ENCODE measurements at regions not wholly inside any gene's neighbourhood (a gene's known extent, or its start where the extent isn't known, plus 50 kb on each side); places are given as distances from the start of the nearest gene placed in this dataset.

DNA sequence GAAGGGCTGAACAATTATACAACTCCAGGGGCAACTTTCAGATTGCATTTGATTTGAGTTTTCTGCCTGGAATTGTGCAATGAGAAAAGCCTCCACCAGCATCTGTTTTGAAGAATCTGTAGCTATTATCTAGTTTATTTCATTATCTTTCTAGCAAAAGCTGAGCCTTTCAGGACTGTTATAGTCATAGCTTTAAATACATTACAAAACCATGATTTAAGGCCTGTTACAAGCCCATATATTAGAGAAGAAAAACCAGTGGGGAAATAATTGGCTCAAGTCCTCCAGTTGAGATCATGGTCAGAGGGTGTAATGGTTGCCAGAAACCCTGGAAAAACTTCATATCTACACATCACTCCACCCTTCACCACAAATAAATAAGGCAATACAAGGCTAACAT is 676.2 kb downstream of the HDGFL1 start:
- TF ChIP-seq ATF3 (CRISPR knock-in tag; conservative IDR thresholded peaks at IDR 0.05) (no peak), ESRRA (CRISPR knock-in tag; IDR thresholded peaks at IDR 0.05; ENCODE audit: borderline replicate concordance) (no peak), MAX (CRISPR knock-in tag; IDR thresholded peaks at IDR 0.05) (no peak), CBFB (CRISPR knock-in tag; IDR thresholded peaks at IDR 0.05; ENCODE audit: low read depth) (no peak), FOXP1 (CRISPR knock-in tag; IDR thresholded peaks at IDR 0.05; ENCODE audit: borderline replicate concordance) (no peak), E2F4 (CRISPR knock-in tag; IDR thresholded peaks at IDR 0.05; ENCODE audit: borderline replicate concordance, low read depth) (no peak), JUN (CRISPR knock-in tag; IDR thresholded peaks at IDR 0.05) (no peak)
- TF ChIP-seq, protein P1, sequence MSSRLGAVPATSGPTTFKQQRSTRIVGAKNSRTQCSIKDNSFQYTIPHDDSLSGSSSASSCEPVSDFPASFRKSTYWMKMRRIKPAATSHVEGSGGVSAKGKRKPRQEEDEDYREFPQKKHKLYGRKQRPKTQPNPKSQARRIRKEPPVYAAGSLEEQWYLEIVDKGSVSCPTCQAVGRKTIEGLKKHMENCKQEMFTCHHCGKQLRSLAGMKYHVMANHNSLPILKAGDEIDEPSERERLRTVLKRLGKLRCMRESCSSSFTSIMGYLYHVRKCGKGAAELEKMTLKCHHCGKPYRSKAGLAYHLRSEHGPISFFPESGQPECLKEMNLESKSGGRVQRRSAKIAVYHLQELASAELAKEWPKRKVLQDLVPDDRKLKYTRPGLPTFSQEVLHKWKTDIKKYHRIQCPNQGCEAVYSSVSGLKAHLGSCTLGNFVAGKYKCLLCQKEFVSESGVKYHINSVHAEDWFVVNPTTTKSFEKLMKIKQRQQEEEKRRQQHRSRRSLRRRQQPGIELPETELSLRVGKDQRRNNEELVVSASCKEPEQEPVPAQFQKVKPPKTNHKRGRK (CRISPR knock-in tag; IDR thresholded peaks at IDR 0.05; ENCODE audit: borderline replicate concordance) = no peak
- TF ChIP-seq, protein P2, sequence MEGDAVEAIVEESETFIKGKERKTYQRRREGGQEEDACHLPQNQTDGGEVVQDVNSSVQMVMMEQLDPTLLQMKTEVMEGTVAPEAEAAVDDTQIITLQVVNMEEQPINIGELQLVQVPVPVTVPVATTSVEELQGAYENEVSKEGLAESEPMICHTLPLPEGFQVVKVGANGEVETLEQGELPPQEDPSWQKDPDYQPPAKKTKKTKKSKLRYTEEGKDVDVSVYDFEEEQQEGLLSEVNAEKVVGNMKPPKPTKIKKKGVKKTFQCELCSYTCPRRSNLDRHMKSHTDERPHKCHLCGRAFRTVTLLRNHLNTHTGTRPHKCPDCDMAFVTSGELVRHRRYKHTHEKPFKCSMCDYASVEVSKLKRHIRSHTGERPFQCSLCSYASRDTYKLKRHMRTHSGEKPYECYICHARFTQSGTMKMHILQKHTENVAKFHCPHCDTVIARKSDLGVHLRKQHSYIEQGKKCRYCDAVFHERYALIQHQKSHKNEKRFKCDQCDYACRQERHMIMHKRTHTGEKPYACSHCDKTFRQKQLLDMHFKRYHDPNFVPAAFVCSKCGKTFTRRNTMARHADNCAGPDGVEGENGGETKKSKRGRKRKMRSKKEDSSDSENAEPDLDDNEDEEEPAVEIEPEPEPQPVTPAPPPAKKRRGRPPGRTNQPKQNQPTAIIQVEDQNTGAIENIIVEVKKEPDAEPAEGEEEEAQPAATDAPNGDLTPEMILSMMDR (IDR thresholded peaks at IDR 0.05) = no peak
